ENCODE measurements at regions not wholly inside any gene's neighbourhood (a gene's known extent, or its start where the extent isn't known, plus 50 kb on each side); places are given as distances from the start of the nearest gene placed in this dataset.

DNA sequence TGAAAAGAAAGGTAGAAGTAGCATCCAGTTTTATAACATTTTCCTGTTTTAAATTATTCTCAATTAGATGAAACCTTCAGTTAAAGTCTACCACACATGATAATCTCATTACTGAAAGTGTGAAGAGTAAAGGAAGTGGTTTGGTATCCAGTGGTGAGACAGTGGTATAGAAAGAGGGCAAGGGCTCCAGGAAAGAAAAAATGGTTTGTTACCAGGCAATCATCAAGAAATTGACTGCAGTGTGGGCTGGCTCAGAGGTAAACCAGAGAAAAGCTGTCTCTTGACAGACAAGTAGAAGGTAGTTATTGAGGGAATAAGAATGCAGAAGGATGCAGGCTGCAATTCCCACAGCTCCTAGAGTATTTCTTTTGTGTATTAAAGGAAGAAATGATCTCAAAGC lies 406.2 kb downstream of the TLL1 start:
- intact Hi-C loops (cut with micrococcal nuclease), result no loop called here
- Mint-ChIP-seq H3K4me1 (ENCODE audit: low read depth) (no peaks in the 10 kb centered on the region), H3K36me3 (ENCODE audit: low read depth) (no peaks in the 10 kb centered on the region), H3K4me3 (no peak overlapping the region), H3K27me3 (ENCODE audit: insufficient read depth) (no peaks in the 10 kb centered on the region), H3K27ac (no peak overlapping the region), H3K9me3 (no peaks in the 10 kb centered on the region)
- DNase-seq (ENCODE audit: low spot score), result no peak

DNA sequence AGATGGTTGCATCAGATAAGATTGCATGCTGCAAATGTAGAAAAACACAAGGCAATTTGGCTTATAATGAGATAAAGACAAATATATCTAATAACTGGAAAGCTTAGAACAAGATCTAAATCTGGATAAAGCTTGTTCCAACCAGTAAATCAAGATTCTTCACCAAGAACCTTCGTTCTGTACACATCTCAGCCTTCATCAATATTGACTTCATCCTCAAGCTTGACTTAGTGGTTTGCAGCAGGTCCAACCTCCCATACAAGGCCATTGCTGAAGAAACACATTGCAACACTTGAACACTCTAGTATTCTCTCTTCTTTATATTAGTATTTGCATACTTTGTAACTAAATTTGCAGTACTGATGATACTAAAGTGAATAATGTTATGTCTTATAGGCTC lies 407.6 kb downstream of the TLL1 start:
- Mint-ChIP-seq H3K27ac (no peak overlapping the region), H3K36me3 (ENCODE audit: low read depth) (no peaks in the 10 kb centered on the region), H3K4me1 (ENCODE audit: low read depth) (no peaks in the 10 kb centered on the region), H3K9me3 (no peaks in the 10 kb centered on the region), H3K4me3 (no peak overlapping the region), H3K27me3 (ENCODE audit: insufficient read depth) (no peaks in the 10 kb centered on the region)
- intact Hi-C loops (cut with micrococcal nuclease), result no loop called here
- DNase-seq (ENCODE audit: low spot score), result no peak

DNA sequence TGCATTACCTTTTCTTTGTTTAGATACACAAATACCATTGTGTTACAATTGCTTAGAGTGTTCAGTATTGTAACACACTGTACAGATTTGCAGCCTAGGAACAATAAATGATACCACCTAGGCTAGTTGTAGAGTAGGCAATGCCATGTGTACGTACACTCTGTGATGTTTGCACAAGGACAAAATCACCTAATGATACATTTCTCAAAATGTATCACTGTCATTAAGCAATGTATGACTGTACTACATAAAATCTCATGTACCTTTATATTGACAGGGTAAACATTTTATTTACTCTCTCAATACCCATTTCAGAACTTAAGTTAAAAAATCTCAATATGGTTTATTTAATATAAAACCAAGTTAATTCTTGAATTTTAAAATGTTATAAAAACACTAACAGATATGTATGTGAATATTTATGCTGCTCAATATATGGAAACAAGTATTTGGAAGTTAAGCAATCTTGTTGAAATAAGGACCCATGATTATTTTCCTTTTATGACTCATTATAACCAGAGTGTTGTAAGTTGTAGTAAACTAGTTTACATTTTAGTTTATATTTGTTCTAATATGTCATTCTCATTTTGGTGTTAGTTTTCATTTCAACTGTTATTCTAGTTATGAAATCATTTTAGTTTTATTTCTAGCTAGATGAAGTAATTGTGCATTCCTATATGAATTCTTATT lies 409.2 kb downstream of the TLL1 start:
- Mint-ChIP-seq H3K27me3 (ENCODE audit: insufficient read depth) (no peaks in the 10 kb centered on the region), H3K4me1 (ENCODE audit: low read depth) (no peaks in the 10 kb centered on the region), H3K4me3 (no peak overlapping the region), H3K27ac (no peak overlapping the region), H3K36me3 (ENCODE audit: low read depth) (no peaks in the 10 kb centered on the region), H3K9me3 (no peaks in the 10 kb centered on the region)
- DNase-seq (ENCODE audit: low spot score), result no peak
- intact Hi-C loops (cut with micrococcal nuclease), result no loop called here

- intact Hi-C loops (cut with micrococcal nuclease), result no loop called here
- no peaks in the 10 kb centered on the region for H3K27me3 Mint-ChIP-seq (ENCODE audit: insufficient read depth)
- H3K27ac Mint-ChIP-seq, result no peak overlapping the region
- no peaks in the 10 kb centered on the region for H3K36me3 Mint-ChIP-seq (ENCODE audit: low read depth)
- no peak for DNase-seq (ENCODE audit: low spot score)
- no peak overlapping the region for H3K4me3 Mint-ChIP-seq
- no peaks in the 10 kb centered on the region for H3K9me3 Mint-ChIP-seq
- H3K4me1 Mint-ChIP-seq (ENCODE audit: low read depth), result no peaks in the 10 kb centered on the region
Observed at GRCh38 chr4:166284221-166284620, 411.2 kb downstream of the TLL1 start.

DNA sequence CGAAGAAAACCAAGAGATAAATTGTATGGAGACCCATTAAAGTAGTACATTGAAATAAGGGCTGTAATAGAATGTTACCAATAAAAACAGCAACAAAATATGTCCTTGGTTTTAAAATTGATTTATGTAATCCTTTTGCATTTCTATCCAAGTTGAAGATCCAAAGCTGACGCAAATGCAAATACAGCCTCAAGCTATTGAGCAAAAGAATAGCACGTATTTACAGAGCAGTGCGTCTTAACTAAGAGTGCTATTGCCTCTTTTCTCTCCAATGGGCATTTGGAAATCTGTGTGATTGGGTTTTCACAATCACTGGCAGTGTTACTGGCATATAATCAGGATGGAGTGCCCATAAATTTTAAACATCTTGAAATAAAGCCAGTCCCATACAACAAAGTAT lies 417.4 kb downstream of the TLL1 start:
- no peaks in the 10 kb centered on the region for H3K36me3 Mint-ChIP-seq (ENCODE audit: low read depth)
- H3K9me3 Mint-ChIP-seq, result no peaks in the 10 kb centered on the region
- no peak overlapping the region for H3K27ac Mint-ChIP-seq
- DNase-seq (ENCODE audit: low spot score), result no peak
- H3K4me1 Mint-ChIP-seq (ENCODE audit: low read depth), result no peaks in the 10 kb centered on the region
- H3K27me3 Mint-ChIP-seq (ENCODE audit: insufficient read depth), result no peaks in the 10 kb centered on the region
- H3K4me3 Mint-ChIP-seq, result no peak overlapping the region
- intact Hi-C loops (cut with micrococcal nuclease), result no loop called here

- no peak overlapping the region for H3K27ac Mint-ChIP-seq
- no peaks in the 10 kb centered on the region for H3K27me3 Mint-ChIP-seq (ENCODE audit: insufficient read depth)
- H3K9me3 Mint-ChIP-seq, result no peaks in the 10 kb centered on the region
- no peaks in the 10 kb centered on the region for H3K36me3 Mint-ChIP-seq (ENCODE audit: low read depth)
- H3K4me3 Mint-ChIP-seq, result no peak overlapping the region
- no peaks in the 10 kb centered on the region for H3K4me1 Mint-ChIP-seq (ENCODE audit: low read depth)
- intact Hi-C loops (cut with micrococcal nuclease), result no loop called here
- DNase-seq (ENCODE audit: low spot score), result no peak
Observed at GRCh38 chr4:166293556-166293955, 420.5 kb downstream of the TLL1 start.

- intact Hi-C loops (cut with micrococcal nuclease), result no loop called here
- no peak for DNase-seq (ENCODE audit: low spot score)
- Mint-ChIP-seq H3K27me3 (ENCODE audit: insufficient read depth) (no peaks in the 10 kb centered on the region), H3K27ac (no peak overlapping the region), H3K9me3 (no peaks in the 10 kb centered on the region), H3K4me3 (no peak overlapping the region), H3K4me1 (ENCODE audit: low read depth) (no peaks in the 10 kb centered on the region), H3K36me3 (ENCODE audit: low read depth) (no peaks in the 10 kb centered on the region)
Observed at GRCh38 chr4:166301266-166301665, 428.2 kb downstream of the TLL1 start.

- Mint-ChIP-seq H3K4me3 (no peak overlapping the region), H3K27me3 (ENCODE audit: insufficient read depth) (no peaks in the 10 kb centered on the region), H3K27ac (no peak overlapping the region), H3K36me3 (ENCODE audit: low read depth) (no peaks in the 10 kb centered on the region), H3K9me3 (no peaks in the 10 kb centered on the region), H3K4me1 (ENCODE audit: low read depth) (no peaks in the 10 kb centered on the region)
- DNase-seq (ENCODE audit: low spot score), result no peak
- intact Hi-C loops (cut with micrococcal nuclease), result no loop called here
Observed at GRCh38 chr4:166308647-166309046, 435.6 kb downstream of the TLL1 start.

- Mint-ChIP-seq H3K4me3 (no peak overlapping the region), H3K9me3 (no peaks in the 10 kb centered on the region), H3K4me1 (ENCODE audit: low read depth) (no peaks in the 10 kb centered on the region), H3K27ac (no peak overlapping the region), H3K27me3 (ENCODE audit: insufficient read depth) (no peaks in the 10 kb centered on the region), H3K36me3 (ENCODE audit: low read depth) (no peaks in the 10 kb centered on the region)
- intact Hi-C loops (cut with micrococcal nuclease), result no loop called here
- no peak for DNase-seq (ENCODE audit: low spot score)
Observed at GRCh38 chr4:166309286-166309685, 436.2 kb downstream of the TLL1 start.

DNA sequence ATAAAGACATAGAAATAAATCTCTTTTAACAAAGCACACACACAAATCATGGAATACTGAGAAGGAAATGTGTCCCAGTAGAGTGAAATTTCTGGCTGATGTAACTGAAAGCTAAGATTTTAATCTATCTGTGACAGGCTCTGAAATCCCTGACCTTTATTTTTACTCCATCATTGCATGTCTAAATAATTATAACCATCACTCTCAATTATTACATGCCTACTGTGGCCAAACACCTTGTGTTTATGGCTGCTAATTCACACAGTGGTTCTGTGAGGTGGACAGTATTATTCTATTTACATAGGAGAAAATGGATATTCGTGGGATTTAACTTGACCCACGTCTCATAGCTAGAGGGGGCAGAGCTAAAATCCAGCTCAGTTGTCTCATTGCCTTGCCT lies 438.1 kb downstream of the TLL1 start:
- Mint-ChIP-seq H3K9me3 (no peaks in the 10 kb centered on the region), H3K36me3 (ENCODE audit: low read depth) (no peaks in the 10 kb centered on the region), H3K4me3 (no peak overlapping the region), H3K27ac (no peak overlapping the region), H3K27me3 (ENCODE audit: insufficient read depth) (no peaks in the 10 kb centered on the region), H3K4me1 (ENCODE audit: low read depth) (no peaks in the 10 kb centered on the region)
- intact Hi-C loops (cut with micrococcal nuclease), result no loop called here
- no peak for DNase-seq (ENCODE audit: low spot score)

GRCh38 chr4:166312166-166312565 lies 439.1 kb downstream of the TLL1 start:
- H3K27me3 Mint-ChIP-seq (ENCODE audit: insufficient read depth), result no peaks in the 10 kb centered on the region
- H3K36me3 Mint-ChIP-seq (ENCODE audit: low read depth), result no peaks in the 10 kb centered on the region
- intact Hi-C loops (cut with micrococcal nuclease), result no loop called here
- H3K4me1 Mint-ChIP-seq (ENCODE audit: low read depth), result no peaks in the 10 kb centered on the region
- no peak overlapping the region for H3K27ac Mint-ChIP-seq
- no peak for DNase-seq (ENCODE audit: low spot score)
- H3K4me3 Mint-ChIP-seq, result no peak overlapping the region
- H3K9me3 Mint-ChIP-seq, result no peaks in the 10 kb centered on the region

DNA sequence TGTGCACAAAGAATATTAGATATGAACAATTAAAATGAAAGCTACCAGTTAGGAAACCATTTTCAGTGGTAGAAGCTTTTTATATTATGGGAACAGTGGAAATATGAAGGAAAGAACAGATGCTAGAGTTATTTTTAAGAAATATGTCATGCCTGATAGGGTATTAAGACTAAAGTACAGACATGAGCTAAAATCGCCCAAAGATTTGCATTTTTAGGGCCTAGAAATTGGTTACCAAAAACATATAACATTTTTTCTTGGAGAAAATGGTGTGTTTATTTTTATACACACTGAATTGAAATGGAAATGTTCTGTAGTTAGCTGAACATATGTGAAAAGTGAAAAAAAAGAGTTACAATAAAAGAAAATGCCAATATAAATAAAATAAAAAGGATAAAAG lies 441.9 kb downstream of the TLL1 start:
- no peak for DNase-seq (ENCODE audit: low spot score)
- no peak overlapping the region for H3K4me3 Mint-ChIP-seq
- H3K9me3 Mint-ChIP-seq, result no peaks in the 10 kb centered on the region
- H3K27ac Mint-ChIP-seq, result no peak overlapping the region
- H3K27me3 Mint-ChIP-seq (ENCODE audit: insufficient read depth), result no peaks in the 10 kb centered on the region
- H3K36me3 Mint-ChIP-seq (ENCODE audit: low read depth), result no peaks in the 10 kb centered on the region
- intact Hi-C loops (cut with micrococcal nuclease), result no loop called here
- H3K4me1 Mint-ChIP-seq (ENCODE audit: low read depth), result no peaks in the 10 kb centered on the region

DNA sequence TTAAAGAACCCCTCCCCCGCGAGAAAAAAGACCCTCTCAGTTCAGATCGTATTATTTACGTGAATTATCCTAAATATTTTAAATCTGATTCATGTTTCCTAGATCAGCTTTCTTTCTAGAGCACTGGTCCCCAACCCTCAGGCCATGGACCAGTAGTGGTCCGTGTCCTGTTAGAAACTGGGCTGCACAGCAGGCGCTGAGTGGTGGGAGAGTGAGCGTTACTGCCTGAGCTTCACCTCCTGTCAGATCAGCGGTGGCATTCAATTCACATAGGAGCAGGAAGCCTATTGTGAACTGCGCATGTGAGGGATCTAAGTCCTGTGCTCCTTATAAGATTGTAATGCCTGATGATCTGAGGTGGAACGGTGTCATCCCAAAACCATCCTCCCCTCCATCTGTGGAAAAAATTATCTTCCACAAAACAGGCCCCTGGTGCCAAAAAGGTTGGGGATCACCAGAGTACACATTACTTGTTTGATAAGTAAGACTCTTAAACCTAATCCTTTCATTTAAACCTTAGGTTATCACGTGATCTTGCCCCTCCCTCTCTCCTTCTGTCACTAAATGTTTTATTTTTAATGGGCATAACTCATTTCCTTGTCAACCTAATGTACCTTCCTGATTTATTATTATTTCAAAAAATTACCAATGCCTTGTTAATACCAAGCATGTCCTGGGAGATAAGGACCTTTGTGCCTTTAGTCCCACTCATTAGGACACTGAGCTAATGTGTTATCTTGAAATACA lies 442.9 kb downstream of the TLL1 start:
- no peaks in the 10 kb centered on the region for H3K9me3 Mint-ChIP-seq
- no peak for DNase-seq (ENCODE audit: low spot score)
- intact Hi-C loops (cut with micrococcal nuclease), result no loop called here
- no peak overlapping the region for H3K27ac Mint-ChIP-seq
- no peaks in the 10 kb centered on the region for H3K27me3 Mint-ChIP-seq (ENCODE audit: insufficient read depth)
- H3K36me3 Mint-ChIP-seq (ENCODE audit: low read depth), result no peaks in the 10 kb centered on the region
- no peaks in the 10 kb centered on the region for H3K4me1 Mint-ChIP-seq (ENCODE audit: low read depth)
- no peak overlapping the region for H3K4me3 Mint-ChIP-seq
